AG04449 (cell line): ENCODE measurements at regions not wholly inside any gene's neighbourhood (a gene's known extent, or its start where the extent isn't known, plus 50 kb on each side); places are given as distances from the start of the nearest gene placed in this dataset.
"Not testable (repeated sequence)": the region's sequence is repeated elsewhere in the genome, so short reads cannot be mapped to it uniquely, and the experiment has no call there.

ENCODE experiments used
- CTCF ChIA-PET: fragments of 350-600 bp; formaldehyde crosslinking; extraction: SDS; loops from one replicate; lab custom pipeline; 2021; ENCODE audit warnings: antibody characterized with exemption; lab: Yijun Ruan, JAX
- POLR2A ChIA-PET: fragments of 400-600, 350-600 bp; formaldehyde crosslinking; extraction: SDS; loops from one replicate; lab custom pipeline; 2020; ENCODE audit warnings: antibody characterized with exemption, inconsistent platforms; lab: Yijun Ruan, JAX
- DNase-seq: peaks from one replicate; pipeline ENCODE4 v3.0.0-alpha.2; 2010; ENCODE audit warnings: low read depth, low spot score
- H3K4me3 ChIP-seq: 2 replicates; pipeline ENCODE4 v1.5.1; 2011; ENCODE audit warnings: low read depth, mild to moderate bottlenecking, control low read depth, low read length
- CTCF ChIP-seq: IDR thresholded peaks from one replicate; pipeline ENCODE4 v1.5.1; 2011; ENCODE audit warnings: mild to moderate bottlenecking, moderate library complexity, low read length, control low read depth, inconsistent platforms; ENCODE audit not compliant: insufficient read depth; ENCODE audit errors: missing control alignments

GRCh38 chr2:204389120-204389519 lies 156.2 kb upstream of the PARD3B start:
- POLR2A ChIA-PET = interaction anchor here (0.6 kb wide), 1 partner anchor 67 kb away, joined by 3 read pairs; no protein-coding TSS in a partner anchor
- no peak for DNase-seq
- no peak overlapping the region for H3K4me3 ChIP-seq
- CTCF ChIA-PET = no interaction called here
- TF ChIP-seq CTCF = no peak

DNA sequence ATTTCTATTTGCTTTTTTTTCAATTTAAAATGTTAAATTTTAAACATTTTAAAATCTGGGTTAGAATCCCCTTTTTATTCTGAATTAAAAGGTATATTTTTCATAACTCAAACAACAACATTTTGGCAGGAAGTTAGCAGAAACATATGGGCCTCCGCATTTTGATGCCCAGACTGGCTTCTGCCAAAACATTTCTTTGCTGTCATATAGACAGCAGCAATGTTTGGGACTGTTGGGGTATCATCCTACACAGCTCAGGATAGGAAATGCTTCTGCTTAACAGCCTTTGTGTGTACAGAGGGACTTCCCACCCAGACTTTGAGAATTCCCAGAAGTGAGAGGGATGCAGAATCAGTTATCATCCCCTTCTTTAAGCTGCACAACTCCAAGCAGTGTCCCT lies 155.4 kb upstream of the PARD3B start:
- ChIA-PET CTCF (no interaction called here), POLR2A (no interaction called here)
- no peak for DNase-seq
- TF ChIP-seq CTCF = no peak
- H3K4me3 ChIP-seq = no peak overlapping the region

- H3K4me3 ChIP-seq = no peak overlapping the region
- TF ChIP-seq CTCF = no peak
- POLR2A ChIA-PET = no interaction called here
- no peak for DNase-seq
- CTCF ChIA-PET = no interaction called here
These were observed 149.7 kb upstream of the PARD3B start for GRCh38 chr2:204395539-204395938.

DNA sequence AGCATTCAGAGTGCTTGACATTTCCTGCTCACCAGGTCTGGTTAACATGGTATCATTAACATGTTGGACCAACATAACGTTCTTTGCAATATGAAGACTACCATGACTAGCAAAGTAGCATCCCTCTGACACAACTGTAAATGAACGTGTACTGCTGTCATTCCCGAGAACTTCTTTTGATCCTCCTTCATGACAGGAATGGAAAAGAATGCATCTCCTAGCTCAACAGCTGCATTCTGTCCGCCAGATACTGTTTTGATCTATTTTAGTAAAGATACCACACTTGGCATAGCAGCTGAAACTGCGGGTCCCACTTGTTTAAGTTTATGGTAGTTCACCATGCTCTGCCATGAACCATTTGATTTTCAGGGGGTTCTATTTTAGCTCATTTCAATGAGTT lies 144.2 kb upstream of the PARD3B start:
- no peak for DNase-seq
- no peak for TF ChIP-seq CTCF
- H3K4me3 ChIP-seq = no peak overlapping the region
- CTCF ChIA-PET = no interaction called here
- POLR2A ChIA-PET = no interaction called here

DNA sequence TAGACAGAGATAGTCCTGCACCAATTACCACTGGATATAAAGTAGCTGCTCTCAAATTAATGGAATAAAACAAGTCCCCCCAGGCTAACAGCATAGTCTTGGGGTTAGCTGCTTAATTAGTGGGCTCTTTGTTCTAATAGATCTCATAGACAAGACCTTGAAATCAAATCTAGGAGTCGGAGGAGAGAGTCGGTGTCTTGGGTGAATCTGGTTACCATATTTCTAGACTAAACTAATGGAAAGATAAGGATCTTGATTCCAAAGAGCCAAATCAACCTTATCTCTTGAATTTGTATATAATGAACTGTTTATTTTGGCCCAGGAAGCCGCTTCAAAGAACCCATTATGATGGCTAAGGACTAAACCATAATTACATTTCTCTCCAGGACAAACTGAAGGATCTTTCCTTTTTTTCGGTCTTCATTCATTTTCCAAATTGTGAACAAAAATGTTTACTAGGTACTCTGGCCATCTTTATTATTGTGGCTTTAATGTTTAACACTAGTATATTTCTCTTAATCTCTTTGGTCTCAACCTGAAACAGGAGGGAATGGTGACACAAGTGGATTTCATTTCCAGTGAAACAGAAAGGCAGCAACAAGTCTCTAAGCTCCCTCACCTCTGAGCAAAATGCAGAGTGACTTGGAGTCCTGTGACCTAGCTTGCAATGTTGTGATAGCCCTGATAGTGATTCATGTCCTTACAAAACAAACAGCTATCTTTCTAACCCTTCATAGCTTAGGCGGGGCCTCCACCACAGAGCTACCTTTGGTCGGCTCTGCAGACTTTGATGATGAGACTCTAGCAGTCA lies 137.9 kb upstream of the PARD3B start:
- POLR2A ChIA-PET = no interaction called here
- no peak for TF ChIP-seq CTCF

DNA sequence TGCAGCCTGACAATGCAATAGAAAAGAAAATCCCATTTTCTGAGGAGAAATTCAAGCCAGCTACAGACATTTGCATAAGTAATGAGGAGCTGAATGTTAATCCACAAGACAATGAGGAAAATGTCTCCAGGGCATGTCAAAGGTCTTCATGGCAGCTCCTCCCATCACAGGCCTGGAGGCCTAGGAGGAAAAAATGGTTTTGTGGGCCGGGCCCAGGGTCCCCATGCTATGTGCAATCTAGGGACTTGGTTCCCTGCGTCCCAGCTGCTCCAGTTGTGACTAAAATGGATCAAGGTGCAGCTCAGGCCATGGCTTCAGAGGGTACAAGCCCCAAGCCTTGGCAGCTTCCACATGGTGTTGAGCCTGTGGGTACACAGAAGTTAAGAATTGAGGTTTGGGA lies 132.5 kb upstream of the PARD3B start:
- CTCF ChIA-PET, DNase-seq, H3K4me3 ChIP-seq, POLR2A ChIA-PET: not testable (repeated sequence)

More for the DNA sequence above, 137.9 kb upstream of the PARD3B start:
- no peak for DNase-seq
- H3K4me3 ChIP-seq = no peak overlapping the region
- CTCF ChIA-PET = no interaction called here
